ENCODE measurements at regions not wholly inside any gene's neighbourhood (a gene's known extent, or its start where the extent isn't known, plus 50 kb on each side); places are given as distances from the start of the nearest gene placed in this dataset.

DNA sequence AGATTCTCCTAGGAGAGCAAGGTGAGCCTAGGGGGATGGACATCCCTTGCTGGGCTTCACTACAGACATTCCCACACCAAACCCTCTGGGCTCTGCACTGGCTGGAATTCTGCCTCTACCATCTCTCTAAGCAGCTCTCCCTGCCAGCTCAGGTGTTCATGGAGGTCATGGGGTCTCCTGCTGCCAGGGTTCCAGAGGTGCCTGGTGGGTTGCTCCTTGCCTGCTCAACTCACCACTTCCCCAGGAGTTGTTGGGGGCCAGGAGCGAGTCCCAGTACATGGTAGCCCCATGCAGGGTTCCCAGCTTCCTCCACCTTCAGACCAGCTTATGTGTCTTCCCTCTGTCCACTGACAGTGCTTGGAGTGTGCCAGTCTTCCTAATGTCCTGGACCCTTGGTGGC, 167.8 kb upstream of the PAQR3 start:
- FAIRE-seq, result no peak
- Histone ChIP-seq H3K36me3 (ENCODE audit: insufficient read depth, low read length) (no peaks in the 10 kb centered on the region), H3K79me2 (ENCODE audit: insufficient read depth, low read length) (no peaks in the 10 kb centered on the region), H3K4me1 (ENCODE audit: insufficient read depth, low read length) (no peaks in the 10 kb centered on the region), H3K4me2 (ENCODE audit: low read length) (no peak overlapping the region), H4K20me1 (ENCODE audit: insufficient read depth, low read length) (no peaks in the 10 kb centered on the region), H3K27me3 (ENCODE audit: insufficient read depth, low read length) (no peaks in the 10 kb centered on the region), H3K4me3 (ENCODE audit: insufficient read depth, low read depth, low read length) (no peak overlapping the region), H3K27ac (ENCODE audit: low read depth, low read length) (no peak overlapping the region), H2AFZ (ENCODE audit: low read depth, low read length) (no peak overlapping the region), H3K9ac (ENCODE audit: low read length) (no peak overlapping the region), H3K9me3 (ENCODE audit: insufficient read depth, low read depth, low read length) (no peaks in the 10 kb centered on the region)
- no peak for TF ChIP-seq EZH2 (IDR thresholded peaks at IDR 0.05; ENCODE audit: insufficient read depth, low read length)
- TF ChIP-seq, protein P1, sequence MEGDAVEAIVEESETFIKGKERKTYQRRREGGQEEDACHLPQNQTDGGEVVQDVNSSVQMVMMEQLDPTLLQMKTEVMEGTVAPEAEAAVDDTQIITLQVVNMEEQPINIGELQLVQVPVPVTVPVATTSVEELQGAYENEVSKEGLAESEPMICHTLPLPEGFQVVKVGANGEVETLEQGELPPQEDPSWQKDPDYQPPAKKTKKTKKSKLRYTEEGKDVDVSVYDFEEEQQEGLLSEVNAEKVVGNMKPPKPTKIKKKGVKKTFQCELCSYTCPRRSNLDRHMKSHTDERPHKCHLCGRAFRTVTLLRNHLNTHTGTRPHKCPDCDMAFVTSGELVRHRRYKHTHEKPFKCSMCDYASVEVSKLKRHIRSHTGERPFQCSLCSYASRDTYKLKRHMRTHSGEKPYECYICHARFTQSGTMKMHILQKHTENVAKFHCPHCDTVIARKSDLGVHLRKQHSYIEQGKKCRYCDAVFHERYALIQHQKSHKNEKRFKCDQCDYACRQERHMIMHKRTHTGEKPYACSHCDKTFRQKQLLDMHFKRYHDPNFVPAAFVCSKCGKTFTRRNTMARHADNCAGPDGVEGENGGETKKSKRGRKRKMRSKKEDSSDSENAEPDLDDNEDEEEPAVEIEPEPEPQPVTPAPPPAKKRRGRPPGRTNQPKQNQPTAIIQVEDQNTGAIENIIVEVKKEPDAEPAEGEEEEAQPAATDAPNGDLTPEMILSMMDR (IDR thresholded peaks at IDR 0.05; ENCODE audit: insufficient read depth, low read depth, low read length), result no peak
- H3K27ac Mint-ChIP-seq (ENCODE audit: unreplicated experiment), result no peak overlapping the region
- DNase-seq (ENCODE audit: low read depth), result no peak
- H3K4me1 Mint-ChIP-seq (ENCODE audit: low read depth, unreplicated experiment), result no peaks in the 10 kb centered on the region
- H3K4me3 Mint-ChIP-seq (ENCODE audit: unreplicated experiment), result no peak overlapping the region
- no peaks in the 10 kb centered on the region for H3K36me3 Mint-ChIP-seq (ENCODE audit: low read depth, unreplicated experiment)
- no peaks in the 10 kb centered on the region for H3K27me3 Mint-ChIP-seq (ENCODE audit: low read depth, unreplicated experiment)
- H3K9me3 Mint-ChIP-seq (ENCODE audit: unreplicated experiment), result no peaks in the 10 kb centered on the region

DNA sequence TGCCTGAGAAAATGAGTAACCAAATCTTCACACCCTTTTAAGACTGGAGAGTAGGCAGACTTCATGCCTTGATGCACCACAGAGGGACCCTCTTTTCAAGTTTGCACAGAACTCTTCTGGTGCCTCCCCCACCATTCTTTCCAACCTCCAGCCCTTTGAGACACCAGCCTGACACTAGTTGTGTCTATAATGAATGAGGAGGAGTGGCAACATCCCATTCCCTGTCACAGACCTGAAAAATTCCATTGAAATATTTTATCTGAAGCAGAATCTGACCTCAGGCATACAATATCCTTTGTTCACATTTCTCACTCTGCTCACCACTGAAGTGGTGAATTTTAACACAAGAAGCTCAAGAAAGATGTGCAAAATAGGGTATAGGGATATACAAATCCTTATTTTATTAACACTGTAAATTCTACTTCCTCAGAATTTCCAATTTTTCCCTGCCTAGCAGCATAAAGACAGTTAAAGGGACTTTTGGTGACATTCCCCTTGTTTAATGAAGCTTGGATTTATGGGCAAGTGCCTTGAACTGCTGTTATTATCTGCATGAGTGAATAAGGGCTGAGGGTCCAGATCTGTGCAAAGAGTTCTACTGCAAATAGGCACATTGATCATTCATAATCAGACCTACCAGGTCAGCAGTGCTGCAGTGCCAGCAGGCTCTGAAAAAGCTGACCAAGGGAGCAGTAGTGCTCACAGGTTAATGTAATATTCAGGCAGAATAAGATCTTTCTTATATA, 149.9 kb upstream of the PAQR3 start:
- Histone ChIP-seq H4K20me1 (ENCODE audit: insufficient read depth, low read length) (no peaks in the 10 kb centered on the region), H3K9ac (ENCODE audit: low read length) (no peak overlapping the region), H3K4me2 (ENCODE audit: low read length) (no peak overlapping the region), H3K9me3 (ENCODE audit: insufficient read depth, low read depth, low read length) (no peaks in the 10 kb centered on the region), H3K27me3 (ENCODE audit: insufficient read depth, low read length) (no peaks in the 10 kb centered on the region), H3K79me2 (ENCODE audit: insufficient read depth, low read length) (no peaks in the 10 kb centered on the region), H3K4me1 (ENCODE audit: insufficient read depth, low read length) (no peaks in the 10 kb centered on the region), H3K36me3 (ENCODE audit: insufficient read depth, low read length) (no peaks in the 10 kb centered on the region), H3K27ac (ENCODE audit: low read depth, low read length) (no peak overlapping the region), H2AFZ (ENCODE audit: low read depth, low read length) (no peak overlapping the region), H3K4me3 (ENCODE audit: insufficient read depth, low read depth, low read length) (no peak overlapping the region)
- H3K27me3 Mint-ChIP-seq (ENCODE audit: low read depth, unreplicated experiment), result no peaks in the 10 kb centered on the region
- no peak for DNase-seq (ENCODE audit: low read depth)
- TF ChIP-seq, protein P1 (IDR thresholded peaks at IDR 0.05; ENCODE audit: insufficient read depth, low read depth, low read length), result no peak
- TF ChIP-seq EZH2 (IDR thresholded peaks at IDR 0.05; ENCODE audit: insufficient read depth, low read length), result no peak
- H3K4me1 Mint-ChIP-seq (ENCODE audit: low read depth, unreplicated experiment), result peaks cover 3% of the 10 kb centered on the region
- H3K4me3 Mint-ChIP-seq (ENCODE audit: unreplicated experiment), result no peak overlapping the region
- H3K27ac Mint-ChIP-seq (ENCODE audit: unreplicated experiment), result no peak overlapping the region
- no peak for FAIRE-seq
- no peaks in the 10 kb centered on the region for H3K9me3 Mint-ChIP-seq (ENCODE audit: unreplicated experiment)
- H3K36me3 Mint-ChIP-seq (ENCODE audit: low read depth, unreplicated experiment), result no peaks in the 10 kb centered on the region

DNA sequence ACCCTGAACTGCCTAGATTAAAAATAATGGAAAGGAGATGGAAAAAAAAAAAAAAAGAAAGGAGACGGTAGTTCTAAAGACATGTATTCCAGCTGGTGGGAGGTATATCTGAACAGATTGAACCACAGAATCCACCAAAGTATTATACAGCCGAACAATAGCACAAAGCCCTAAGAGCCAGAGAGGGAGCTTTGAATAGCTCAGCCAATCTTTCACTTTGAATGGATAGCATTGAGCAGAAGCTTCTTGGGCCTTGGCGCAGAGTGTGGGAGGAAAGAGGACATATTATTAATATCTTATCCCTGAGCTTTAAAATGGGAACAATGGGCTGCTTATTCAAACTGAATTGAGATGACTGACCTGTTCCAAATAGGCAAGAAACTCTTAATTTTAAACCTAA, 147.8 kb upstream of the PAQR3 start:
- no peaks in the 10 kb centered on the region for H3K4me1 ChIP-seq (ENCODE audit: insufficient read depth, low read length)

More for the DNA sequence above, 147.8 kb upstream of the PAQR3 start:
- Histone ChIP-seq H3K36me3 (ENCODE audit: insufficient read depth, low read length) (no peaks in the 10 kb centered on the region), H3K27me3 (ENCODE audit: insufficient read depth, low read length) (no peaks in the 10 kb centered on the region), H4K20me1 (ENCODE audit: insufficient read depth, low read length) (no peaks in the 10 kb centered on the region), H3K9me3 (ENCODE audit: insufficient read depth, low read depth, low read length) (no peaks in the 10 kb centered on the region), H3K4me2 (ENCODE audit: low read length) (no peak overlapping the region), H3K4me3 (ENCODE audit: insufficient read depth, low read depth, low read length) (no peak overlapping the region), H3K27ac (ENCODE audit: low read depth, low read length) (no peak overlapping the region), H2AFZ (ENCODE audit: low read depth, low read length) (no peak overlapping the region), H3K79me2 (ENCODE audit: insufficient read depth, low read length) (no peaks in the 10 kb centered on the region), H3K9ac (ENCODE audit: low read length) (no peak overlapping the region)
- Mint-ChIP-seq H3K27me3 (ENCODE audit: low read depth, unreplicated experiment) (no peaks in the 10 kb centered on the region), H3K4me1 (ENCODE audit: low read depth, unreplicated experiment) (peaks cover 3% of the 10 kb centered on the region), H3K27ac (ENCODE audit: unreplicated experiment) (no peak overlapping the region), H3K36me3 (ENCODE audit: low read depth, unreplicated experiment) (no peaks in the 10 kb centered on the region), H3K9me3 (ENCODE audit: unreplicated experiment) (no peaks in the 10 kb centered on the region), H3K4me3 (ENCODE audit: unreplicated experiment) (no peak overlapping the region)
- TF ChIP-seq EZH2 (IDR thresholded peaks at IDR 0.05; ENCODE audit: insufficient read depth, low read length), result no peak
- TF ChIP-seq, protein P1 (IDR thresholded peaks at IDR 0.05; ENCODE audit: insufficient read depth, low read depth, low read length), result no peak
- DNase-seq (ENCODE audit: low read depth) (no peak), FAIRE-seq (no peak)

Data from astrocyte (in vitro differentiated cells and primary cell).